Osteoblast (primary cell): ENCODE measurements at regions not wholly inside any gene's neighbourhood (a gene's known extent, or its start where the extent isn't known, plus 50 kb on each side); places are given as distances from the start of the nearest gene placed in this dataset.

Experiments
- DNase-seq: peaks from one replicate; pipeline ENCODE4 v3.0.0; 2011; ENCODE audit warnings: low spot score, mixed read lengths; ENCODE audit not compliant: insufficient read length; ENCODE audit errors: missing footprints
- H2AFZ ChIP-seq: 2 replicates; pipeline ENCODE4 v1.6.0; 2011; ENCODE audit warnings: mild to moderate bottlenecking, low read length
- H3K27ac ChIP-seq: 2 replicates; pipeline ENCODE4 v1.5.1; 2011; ENCODE audit warnings: mild to moderate bottlenecking, low read depth, low read length, moderate library complexity
- H3K27me3 ChIP-seq: 2 replicates; pipeline ENCODE4 v1.6.0; 2012; ENCODE audit warnings: mild to moderate bottlenecking, control low read depth, inconsistent platforms, low read length, moderate library complexity; ENCODE audit not compliant: insufficient read depth
- H3K36me3 ChIP-seq: 2 replicates; pipeline ENCODE4 v1.5.1; 2011; ENCODE audit warnings: mild to moderate bottlenecking, low read length, control low read depth, moderate library complexity; ENCODE audit not compliant: insufficient read depth
- H3K4me1 ChIP-seq: 2 replicates; pipeline ENCODE4 v1.5.1; 2011; ENCODE audit warnings: mild to moderate bottlenecking, low read length, control low read depth, moderate library complexity; ENCODE audit not compliant: insufficient read depth
- H3K4me2 ChIP-seq: 2 replicates; pipeline ENCODE4 v1.6.0; 2011; ENCODE audit warnings: mild to moderate bottlenecking, low read length; ENCODE audit not compliant: insufficient read depth
- H3K4me3 ChIP-seq: fragments of 200-600 bp; sonication (generic); 3 replicates; pipeline ENCODE4 v1.5.1; 2012; ENCODE audit warnings: mild to moderate bottlenecking, low read length, inconsistent platforms; ENCODE audit not compliant: insufficient read depth
- H3K79me2 ChIP-seq: 2 replicates; pipeline ENCODE4 v1.6.0; 2012; ENCODE audit warnings: mild to moderate bottlenecking, low read length, control low read depth, inconsistent platforms; ENCODE audit not compliant: insufficient read depth
- H3K9me3 ChIP-seq: 2 replicates; pipeline ENCODE4 v1.5.1; 2011; ENCODE audit warnings: low read depth, low read length, control low read depth
- H4K20me1 ChIP-seq: 2 replicates; pipeline ENCODE4 v1.6.0; 2012; ENCODE audit warnings: mild to moderate bottlenecking, low read length, control low read depth; ENCODE audit not compliant: insufficient read depth
- CTCF ChIP-seq: IDR thresholded peaks from 2 replicates; pipeline ENCODE4 v1.5.1; 2011; ENCODE audit warnings: mild to moderate bottlenecking, low read depth, low read length, moderate library complexity; ENCODE audit errors: extremely low read depth

DNA sequence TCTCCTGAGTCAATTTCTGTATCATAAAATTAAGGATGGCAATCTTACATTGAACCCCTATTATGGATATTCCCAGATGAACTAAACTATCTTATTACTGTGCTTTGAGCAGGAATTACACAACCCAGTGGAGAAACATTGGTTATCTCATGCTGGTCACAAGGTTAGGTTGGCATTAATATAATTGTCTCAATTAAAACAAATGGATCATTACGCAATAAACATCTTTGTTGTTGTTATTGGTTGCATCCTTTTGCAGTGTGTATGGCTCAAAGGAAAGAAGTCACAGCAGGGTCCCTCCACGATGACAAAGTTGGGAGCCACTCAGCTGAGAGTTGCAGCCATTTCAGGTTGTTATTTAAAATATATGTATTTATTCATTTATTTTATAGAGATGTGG is 297.0 kb upstream of the KLF4 start:
- no peak overlapping the region for H3K27ac ChIP-seq
- no peaks in the 10 kb centered on the region for H3K79me2 ChIP-seq
- no peak overlapping the region for H3K4me3 ChIP-seq
- H4K20me1 ChIP-seq = no peaks in the 10 kb centered on the region
- H3K36me3 ChIP-seq = no peaks in the 10 kb centered on the region
- no peaks in the 10 kb centered on the region for H3K9me3 ChIP-seq
- no peak for TF ChIP-seq CTCF
- H3K27me3 ChIP-seq = no peaks in the 10 kb centered on the region
- no peak overlapping the region for H3K4me2 ChIP-seq
- no peak for DNase-seq
- peaks cover 22% of the 10 kb centered on the region for H3K4me1 ChIP-seq
- H2AFZ ChIP-seq = no peak overlapping the region

DNA sequence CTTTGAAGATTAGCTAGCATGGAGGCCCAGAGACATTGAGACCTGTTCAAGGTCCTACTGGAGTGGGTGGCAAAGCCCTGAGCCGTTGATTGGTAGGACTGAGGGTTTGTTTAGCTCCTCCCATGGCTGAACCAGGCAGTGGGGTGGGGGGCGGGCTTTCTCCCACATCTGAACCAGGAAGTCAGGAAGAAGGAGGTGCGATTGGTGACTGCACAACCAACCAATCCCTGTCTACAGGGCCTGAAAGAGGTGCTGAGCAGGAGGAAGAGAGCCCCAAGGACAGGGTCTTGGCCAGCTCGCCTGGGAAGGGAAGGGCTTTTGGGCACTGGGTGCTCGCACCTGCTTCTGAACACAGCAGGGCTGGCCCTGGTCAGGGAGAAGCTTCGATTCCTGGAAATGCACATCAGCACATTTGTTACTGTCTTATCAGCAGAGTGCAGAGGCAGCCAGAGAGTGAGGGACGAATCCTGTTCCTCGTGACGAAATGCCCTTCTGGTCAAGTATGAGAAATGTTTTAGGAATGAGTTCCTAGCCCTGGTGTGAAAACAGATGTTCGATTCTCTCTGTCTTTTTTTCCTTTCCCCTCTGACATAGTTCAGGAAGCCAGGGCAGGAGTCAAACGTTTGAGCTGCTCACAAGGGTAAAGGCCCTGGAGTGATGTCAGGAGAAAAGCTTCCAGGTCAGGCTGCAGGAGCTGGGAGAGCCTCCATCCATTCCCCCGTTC is 294.8 kb upstream of the KLF4 start:
- no peak overlapping the region for H3K4me2 ChIP-seq
- no peaks in the 10 kb centered on the region for H3K36me3 ChIP-seq
- peak overlapping the region; percentile 35 for H2AFZ ChIP-seq
- H3K27ac ChIP-seq = peak overlapping the region; percentile 8
- H3K4me3 ChIP-seq = no peak overlapping the region
- H3K27me3 ChIP-seq = no peaks in the 10 kb centered on the region
- H3K79me2 ChIP-seq = no peaks in the 10 kb centered on the region
- no peaks in the 10 kb centered on the region for H3K9me3 ChIP-seq
- no peaks in the 10 kb centered on the region for H4K20me1 ChIP-seq
- peaks cover 22% of the 10 kb centered on the region for H3K4me1 ChIP-seq
- TF ChIP-seq CTCF = no peak
- peak; percentile 78 for DNase-seq

DNA sequence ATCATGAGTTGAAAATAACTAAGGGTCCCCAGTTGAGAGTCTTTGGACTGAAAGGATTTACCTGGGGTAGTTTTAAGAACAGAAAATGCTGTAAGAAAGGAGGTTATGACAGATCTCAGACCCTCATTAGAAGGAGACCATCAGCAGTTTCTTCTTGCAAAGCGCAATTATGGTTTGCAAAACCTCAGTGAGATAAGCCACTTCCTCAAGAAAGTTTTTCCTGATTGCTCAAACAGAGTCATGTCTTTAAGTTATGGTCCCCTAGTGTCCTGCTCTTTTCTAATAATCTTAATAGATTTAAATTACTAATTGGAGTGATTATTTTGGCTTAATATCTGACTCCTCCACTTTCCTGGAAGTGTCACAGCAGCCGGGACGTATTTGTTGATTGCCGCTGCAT is 293.2 kb upstream of the KLF4 start:
- no peak for DNase-seq

More for the DNA sequence above, 293.2 kb upstream of the KLF4 start:
- no peaks in the 10 kb centered on the region for H3K36me3 ChIP-seq
- H3K27ac ChIP-seq = no peak overlapping the region
- H3K79me2 ChIP-seq = no peaks in the 10 kb centered on the region
- peaks cover 22% of the 10 kb centered on the region for H3K4me1 ChIP-seq
- no peak overlapping the region for H3K4me2 ChIP-seq
- H4K20me1 ChIP-seq = no peaks in the 10 kb centered on the region
- H2AFZ ChIP-seq = no peak overlapping the region
- no peaks in the 10 kb centered on the region for H3K27me3 ChIP-seq
- no peak for TF ChIP-seq CTCF
- H3K4me3 ChIP-seq = no peak overlapping the region
- no peaks in the 10 kb centered on the region for H3K9me3 ChIP-seq
